Heart left ventricle (tissue), 13 donors: ENCODE measurements at regions not wholly inside any gene's neighbourhood (a gene's known extent, or its start where the extent isn't known, plus 50 kb on each side); places are given as distances from the start of the nearest gene placed in this dataset.

Source experiments
- POLR2A ChIP-seq, 2 donors: fragments of 450-650 bp; IDR thresholded peaks; one replicate each; pipeline ENCODE4 v1.6.1; 2017; ENCODE audit warnings: antibody characterized with exemption in 2 of 2, mild to moderate bottlenecking in 2 of 2, moderate library complexity in 2 of 2
- TF ChIP-seq, protein P1 (sequence below), 12 donors: fragments of 200-600 bp; sonication (generic) in 4 of 12; IDR thresholded peaks; one replicate each; pipeline versions ENCODE4 v1.5.0 to v1.8.0; 2018 to 2022; ENCODE audit warnings: antibody characterized with exemption in 12 of 12, mild to moderate bottlenecking in 5 of 12
- donor health status: ischemic (EF 13 %, LVEDD 7.1; RV severe dilation, severe dysfunction).
- donor health status: DM: no; HTN: yes; CAD: no.
- donor health status: DM: no; HTN: no; CAD: no.
- donor health status: ischemic (EF 25% LVEDD 6.9; RV normal size, moderate dysfunction).
- donor health status: ischemic (EF 25% LVEDD 5.7; RV mildly dilated, moderate dysfunction).
- donor health status: ischemic (EF 35%, LVEDD 5.7; RV mildly dilated, moderate dysfunction).
- donor health status: nonischemic (EF 11% LVEDD 7.7; RV severe dilation, severe dysfunction).
- donor health status: DM: yes; HTN: yes; CAD: no.
- donor health status: PGD.
- donor health status: ischemic (EF 29% LVEDD 5.4; RV normal size, mild dysfunction).
- donor health status: nonischemic (EF 23%, LVEDD 6.1; RV moderate dilation, normal function).

DNA sequence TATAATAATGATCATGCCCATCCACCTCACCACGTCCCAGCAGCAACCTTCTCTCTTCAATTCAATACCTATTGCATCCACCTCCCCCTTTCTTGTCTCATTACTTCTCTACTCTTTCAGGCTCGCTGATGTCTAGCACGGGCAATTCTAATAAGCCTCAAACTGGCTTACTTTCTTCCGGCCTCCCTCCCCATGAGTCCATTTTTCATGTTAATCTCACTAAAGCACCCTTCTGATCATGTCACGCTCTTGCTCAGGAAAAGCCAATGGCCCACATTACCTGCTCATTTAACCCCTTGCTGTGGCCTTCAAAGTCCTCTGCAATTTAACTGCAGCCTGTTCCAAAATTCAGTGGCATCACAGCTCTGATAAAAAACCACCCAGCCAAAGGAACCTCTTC, 105.1 kb downstream of the UTRN start:
- TF ChIP-seq, protein P1, sequence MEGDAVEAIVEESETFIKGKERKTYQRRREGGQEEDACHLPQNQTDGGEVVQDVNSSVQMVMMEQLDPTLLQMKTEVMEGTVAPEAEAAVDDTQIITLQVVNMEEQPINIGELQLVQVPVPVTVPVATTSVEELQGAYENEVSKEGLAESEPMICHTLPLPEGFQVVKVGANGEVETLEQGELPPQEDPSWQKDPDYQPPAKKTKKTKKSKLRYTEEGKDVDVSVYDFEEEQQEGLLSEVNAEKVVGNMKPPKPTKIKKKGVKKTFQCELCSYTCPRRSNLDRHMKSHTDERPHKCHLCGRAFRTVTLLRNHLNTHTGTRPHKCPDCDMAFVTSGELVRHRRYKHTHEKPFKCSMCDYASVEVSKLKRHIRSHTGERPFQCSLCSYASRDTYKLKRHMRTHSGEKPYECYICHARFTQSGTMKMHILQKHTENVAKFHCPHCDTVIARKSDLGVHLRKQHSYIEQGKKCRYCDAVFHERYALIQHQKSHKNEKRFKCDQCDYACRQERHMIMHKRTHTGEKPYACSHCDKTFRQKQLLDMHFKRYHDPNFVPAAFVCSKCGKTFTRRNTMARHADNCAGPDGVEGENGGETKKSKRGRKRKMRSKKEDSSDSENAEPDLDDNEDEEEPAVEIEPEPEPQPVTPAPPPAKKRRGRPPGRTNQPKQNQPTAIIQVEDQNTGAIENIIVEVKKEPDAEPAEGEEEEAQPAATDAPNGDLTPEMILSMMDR (IDR thresholded peaks at IDR 0.05), result no peak
- no peak for TF ChIP-seq POLR2A (IDR thresholded peaks at IDR 0.05)
